Neural cell (in vitro differentiated cells): ENCODE measurements at regions not wholly inside any gene's neighbourhood (a gene's known extent, or its start where the extent isn't known, plus 50 kb on each side); places are given as distances from the start of the nearest gene placed in this dataset.
A peak's percentile ranks its signal among the peaks of the same experiment; 100 is the strongest.
"Not testable (repeated sequence)": the region's sequence is repeated elsewhere in the genome, so short reads cannot be mapped to it uniquely, and the experiment has no call there.

ENCODE experiments used
- H2AFZ ChIP-seq: fragments of 200-600, 300-800 bp; sonication (generic), shearing (Covaris generic); 2 replicates; pipeline ENCODE4 v1.6.0; 2014; ENCODE audit warnings: low read depth, mild to moderate bottlenecking, antibody characterized with exemption, low read length, moderate library complexity
- H3F3A ChIP-seq: fragments of 200-600 bp; shearing (Covaris generic); 2 replicates; pipeline ENCODE4 v1.6.1; 2016; ENCODE audit warnings: mild to moderate bottlenecking, moderate library complexity, mixed read lengths, antibody characterized with exemption, low read length; ENCODE audit not compliant: insufficient read depth, poor library complexity, severe bottlenecking
- H3K27ac ChIP-seq: fragments of 200-600, 300-800 bp; sonication (generic), shearing (Covaris generic); 2 replicates; pipeline ENCODE4 v1.5.1; 2014; ENCODE audit warnings: mild to moderate bottlenecking, low read length, moderate library complexity
- H3K27me3 ChIP-seq: fragments of 300-800, 200-600 bp; sonication (generic), shearing (Covaris generic); 2 replicates; pipeline ENCODE4 v1.6.0; 2014; ENCODE audit warnings: mild to moderate bottlenecking, low read depth, low read length, moderate library complexity; ENCODE audit not compliant: insufficient read depth
- H3K36me3 ChIP-seq: fragments of 300-800, 200-600 bp; sonication (generic), shearing (Covaris generic); 2 replicates; pipeline ENCODE4 v1.5.1; 2014; ENCODE audit warnings: mild to moderate bottlenecking, antibody characterized with exemption, low read length, moderate library complexity; ENCODE audit not compliant: insufficient read depth
- H3K4me2 ChIP-seq: fragments of 300-800, 200-600 bp; sonication (generic), shearing (Covaris generic); 2 replicates; pipeline ENCODE4 v1.6.0; 2014; ENCODE audit warnings: mild to moderate bottlenecking, low read length
- H3K4me3 ChIP-seq: fragments of 300-800, 200-600 bp; sonication (generic), shearing (Covaris generic); 2 replicates; pipeline ENCODE4 v1.5.1; 2014; ENCODE audit warnings: mild to moderate bottlenecking, low read length, moderate library complexity
- H3K79me2 ChIP-seq: fragments of 200-600 bp; shearing (Covaris generic); replicated peaks from 2 replicates; pipeline ENCODE4 v1.6.0; 2014; ENCODE audit warnings: mild to moderate bottlenecking, low read length, moderate library complexity; ENCODE audit not compliant: insufficient read depth
- H3K9ac ChIP-seq: fragments of 300-800, 200-600 bp; sonication (generic), shearing (Covaris generic); 2 replicates; pipeline ENCODE4 v1.6.1; 2016; ENCODE audit warnings: mild to moderate bottlenecking, low read length, mixed read lengths
- H3K9me2 ChIP-seq: fragments of 200-600 bp; shearing (Covaris generic); 2 replicates; pipeline ENCODE4 v1.6.1; 2016; ENCODE audit warnings: mild to moderate bottlenecking, low read length, mixed read lengths; ENCODE audit not compliant: insufficient read depth
- H3K9me3 ChIP-seq: fragments of 200-600, 300-800 bp; sonication (generic), shearing (Covaris generic); 2 replicates; pipeline ENCODE4 v1.6.1; 2016; ENCODE audit warnings: mild to moderate bottlenecking, mixed run types, low read length, moderate library complexity, mixed read lengths
- H4K20me1 ChIP-seq: fragments of 200-600 bp; shearing (Covaris generic); 2 replicates; pipeline ENCODE4 v1.6.1; 2016; ENCODE audit warnings: mild to moderate bottlenecking, mixed run types; ENCODE audit not compliant: insufficient read depth
- EP300 ChIP-seq: fragments of 450-650 bp; conservative IDR thresholded peaks from 2 replicates; pipeline ENCODE4 v1.6.1; 2014; ENCODE audit warnings: antibody characterized with exemption, mild to moderate bottlenecking, moderate library complexity; ENCODE audit not compliant: poor library complexity, severe bottlenecking
- EZH2 ChIP-seq: fragments of 200-600, 300-800 bp; shearing (Covaris generic), sonication (generic); IDR thresholded peaks from 2 replicates; pipeline ENCODE4 v1.6.1; 2014; ENCODE audit warnings: antibody characterized with exemption, low read length, borderline replicate concordance, mild to moderate bottlenecking; ENCODE audit not compliant: insufficient read depth, poor library complexity, severe bottlenecking
- MXI1 ChIP-seq: fragments of 450-650 bp; conservative IDR thresholded peaks from 2 replicates; pipeline ENCODE4 v1.6.1; 2014; ENCODE audit warnings: antibody characterized with exemption, mild to moderate bottlenecking; ENCODE audit not compliant: poor library complexity, severe bottlenecking
- POLR2AphosphoS5 ChIP-seq: IDR thresholded peaks from 2 replicates; pipeline ENCODE4 v1.6.1; 2012
- RAD21 ChIP-seq: fragments of 450-650 bp; conservative IDR thresholded peaks from 2 replicates; pipeline ENCODE4 v1.6.1; 2014; ENCODE audit warnings: antibody characterized with exemption, mild to moderate bottlenecking, moderate library complexity
- SMC3 ChIP-seq: fragments of 450-650 bp; conservative IDR thresholded peaks from 2 replicates; pipeline ENCODE4 v1.6.1; 2014; ENCODE audit warnings: antibody characterized with exemption, mild to moderate bottlenecking, moderate library complexity; ENCODE audit not compliant: poor library complexity
- TAF1 ChIP-seq: IDR thresholded peaks from 2 replicates; pipeline ENCODE4 v1.6.1; 2012; ENCODE audit warnings: low read depth
- TF ChIP-seq, protein P1 (sequence below): fragments of 450-650 bp; IDR thresholded peaks from 2 replicates; pipeline ENCODE4 v1.5.1; 2014; ENCODE audit warnings: antibody characterized with exemption, mild to moderate bottlenecking, moderate library complexity; ENCODE audit not compliant: poor library complexity, severe bottlenecking
- TF ChIP-seq, protein P2 (sequence below): IDR thresholded peaks from 2 replicates; pipeline ENCODE4 v1.6.1; 2012; ENCODE audit warnings: borderline replicate concordance

DNA sequence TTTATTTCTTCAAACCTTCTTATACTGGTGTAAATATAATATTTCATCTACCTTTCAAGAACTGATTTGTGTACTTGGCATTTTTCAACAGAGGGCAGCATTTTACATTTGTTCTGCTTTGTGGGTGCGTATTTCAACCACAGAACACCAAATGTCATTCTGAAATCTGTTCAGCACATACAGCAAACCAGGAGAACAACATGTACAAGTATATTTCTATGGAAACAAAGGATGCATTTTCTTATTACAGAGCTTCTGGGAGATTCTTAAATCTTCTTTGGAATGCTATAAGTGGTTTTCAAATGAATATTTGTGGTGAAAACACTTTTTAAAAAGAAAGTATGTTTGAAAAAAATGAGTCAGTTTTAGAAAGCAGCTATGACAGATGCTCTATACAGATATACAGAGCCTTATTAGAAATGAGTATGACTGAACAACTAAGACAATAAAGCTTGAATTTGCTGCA lies 946.0 kb downstream of the FAM181B start:
- H3K4me2 ChIP-seq = no peak overlapping the region
- no peaks in the 10 kb centered on the region for H3K27me3 ChIP-seq
- no peak overlapping the region for H2AFZ ChIP-seq
- H3K9ac ChIP-seq = no peak overlapping the region
- no peaks in the 10 kb centered on the region for H3K36me3 ChIP-seq
- no peak overlapping the region for H3K4me3 ChIP-seq
- no peaks in the 10 kb centered on the region for H3K9me2 ChIP-seq
- H3K79me2 ChIP-seq = no peaks in the 10 kb centered on the region
- TF ChIP-seq, protein P1, sequence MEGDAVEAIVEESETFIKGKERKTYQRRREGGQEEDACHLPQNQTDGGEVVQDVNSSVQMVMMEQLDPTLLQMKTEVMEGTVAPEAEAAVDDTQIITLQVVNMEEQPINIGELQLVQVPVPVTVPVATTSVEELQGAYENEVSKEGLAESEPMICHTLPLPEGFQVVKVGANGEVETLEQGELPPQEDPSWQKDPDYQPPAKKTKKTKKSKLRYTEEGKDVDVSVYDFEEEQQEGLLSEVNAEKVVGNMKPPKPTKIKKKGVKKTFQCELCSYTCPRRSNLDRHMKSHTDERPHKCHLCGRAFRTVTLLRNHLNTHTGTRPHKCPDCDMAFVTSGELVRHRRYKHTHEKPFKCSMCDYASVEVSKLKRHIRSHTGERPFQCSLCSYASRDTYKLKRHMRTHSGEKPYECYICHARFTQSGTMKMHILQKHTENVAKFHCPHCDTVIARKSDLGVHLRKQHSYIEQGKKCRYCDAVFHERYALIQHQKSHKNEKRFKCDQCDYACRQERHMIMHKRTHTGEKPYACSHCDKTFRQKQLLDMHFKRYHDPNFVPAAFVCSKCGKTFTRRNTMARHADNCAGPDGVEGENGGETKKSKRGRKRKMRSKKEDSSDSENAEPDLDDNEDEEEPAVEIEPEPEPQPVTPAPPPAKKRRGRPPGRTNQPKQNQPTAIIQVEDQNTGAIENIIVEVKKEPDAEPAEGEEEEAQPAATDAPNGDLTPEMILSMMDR = peak; percentile 71
- no peak for TF ChIP-seq POLR2AphosphoS5
- TF ChIP-seq, protein P2, sequence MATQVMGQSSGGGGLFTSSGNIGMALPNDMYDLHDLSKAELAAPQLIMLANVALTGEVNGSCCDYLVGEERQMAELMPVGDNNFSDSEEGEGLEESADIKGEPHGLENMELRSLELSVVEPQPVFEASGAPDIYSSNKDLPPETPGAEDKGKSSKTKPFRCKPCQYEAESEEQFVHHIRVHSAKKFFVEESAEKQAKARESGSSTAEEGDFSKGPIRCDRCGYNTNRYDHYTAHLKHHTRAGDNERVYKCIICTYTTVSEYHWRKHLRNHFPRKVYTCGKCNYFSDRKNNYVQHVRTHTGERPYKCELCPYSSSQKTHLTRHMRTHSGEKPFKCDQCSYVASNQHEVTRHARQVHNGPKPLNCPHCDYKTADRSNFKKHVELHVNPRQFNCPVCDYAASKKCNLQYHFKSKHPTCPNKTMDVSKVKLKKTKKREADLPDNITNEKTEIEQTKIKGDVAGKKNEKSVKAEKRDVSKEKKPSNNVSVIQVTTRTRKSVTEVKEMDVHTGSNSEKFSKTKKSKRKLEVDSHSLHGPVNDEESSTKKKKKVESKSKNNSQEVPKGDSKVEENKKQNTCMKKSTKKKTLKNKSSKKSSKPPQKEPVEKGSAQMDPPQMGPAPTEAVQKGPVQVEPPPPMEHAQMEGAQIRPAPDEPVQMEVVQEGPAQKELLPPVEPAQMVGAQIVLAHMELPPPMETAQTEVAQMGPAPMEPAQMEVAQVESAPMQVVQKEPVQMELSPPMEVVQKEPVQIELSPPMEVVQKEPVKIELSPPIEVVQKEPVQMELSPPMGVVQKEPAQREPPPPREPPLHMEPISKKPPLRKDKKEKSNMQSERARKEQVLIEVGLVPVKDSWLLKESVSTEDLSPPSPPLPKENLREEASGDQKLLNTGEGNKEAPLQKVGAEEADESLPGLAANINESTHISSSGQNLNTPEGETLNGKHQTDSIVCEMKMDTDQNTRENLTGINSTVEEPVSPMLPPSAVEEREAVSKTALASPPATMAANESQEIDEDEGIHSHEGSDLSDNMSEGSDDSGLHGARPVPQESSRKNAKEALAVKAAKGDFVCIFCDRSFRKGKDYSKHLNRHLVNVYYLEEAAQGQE = no peak
- TF ChIP-seq EZH2 = no peak
- no peak for TF ChIP-seq EP300
- peak; percentile 77 for TF ChIP-seq SMC3
- peak; percentile 75 for TF ChIP-seq RAD21
- no peak for TF ChIP-seq MXI1
- no peak for TF ChIP-seq TAF1
- H4K20me1 ChIP-seq = no peaks in the 10 kb centered on the region
- H3K27ac ChIP-seq = no peak overlapping the region
- H3K9me3 ChIP-seq = no peaks in the 10 kb centered on the region
- no peaks in the 10 kb centered on the region for H3F3A ChIP-seq

DNA sequence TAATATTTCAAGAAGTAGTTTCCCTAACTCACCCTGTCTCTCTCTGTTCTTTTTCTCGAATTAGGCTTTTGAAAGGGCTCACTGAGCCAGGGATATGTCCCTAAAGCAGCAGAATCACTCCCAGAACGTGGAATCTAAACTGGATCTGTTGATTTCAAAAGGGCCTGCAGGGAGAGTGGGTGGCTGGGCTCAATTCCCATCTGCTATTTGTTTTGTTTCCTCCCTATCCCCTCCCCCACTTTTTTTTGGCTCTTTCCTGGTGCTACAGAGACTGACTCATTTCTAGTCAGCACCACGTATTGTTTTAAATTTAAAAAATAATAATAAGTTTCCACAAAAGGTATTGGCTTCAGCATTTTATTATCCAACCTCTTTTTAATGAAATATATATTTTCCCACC lies 961.5 kb downstream of the FAM181B start:
- no peak for TF ChIP-seq POLR2AphosphoS5
- TF ChIP-seq SMC3 = no peak
- TF ChIP-seq, protein P1 = no peak
- TF ChIP-seq, protein P2 = no peak
- no peak for TF ChIP-seq TAF1
- no peak for TF ChIP-seq RAD21
- no peak for TF ChIP-seq MXI1
- no peak for TF ChIP-seq EP300
- no peak for TF ChIP-seq EZH2
- H4K20me1 ChIP-seq = no peaks in the 10 kb centered on the region
- no peaks in the 10 kb centered on the region for H3K36me3 ChIP-seq
- no peaks in the 10 kb centered on the region for H3K9me2 ChIP-seq
- H3K79me2 ChIP-seq = no peaks in the 10 kb centered on the region
- H3K4me2 ChIP-seq = no peak overlapping the region
- no peaks in the 10 kb centered on the region for H3K9me3 ChIP-seq
- H3K27ac ChIP-seq = no peak overlapping the region
- H3K9ac ChIP-seq = no peak overlapping the region
- no peak overlapping the region for H2AFZ ChIP-seq
- no peaks in the 10 kb centered on the region for H3K27me3 ChIP-seq
- H3F3A ChIP-seq = no peaks in the 10 kb centered on the region
- no peak overlapping the region for H3K4me3 ChIP-seq

- H3K9me2 ChIP-seq, H2AFZ ChIP-seq, H3F3A ChIP-seq, H4K20me1 ChIP-seq, H3K79me2 ChIP-seq, H3K9ac ChIP-seq, H3K27ac ChIP-seq, H3K9me3 ChIP-seq, H3K4me3 ChIP-seq, H3K36me3 ChIP-seq, H3K4me2 ChIP-seq, H3K27me3 ChIP-seq: not testable (repeated sequence)
These were observed 963.8 kb downstream of the FAM181B start for GRCh38 chr11:81769906-81770305.
